HCT116 (cell line): ENCODE measurements at regions not wholly inside any gene's neighbourhood (a gene's known extent, or its start where the extent isn't known, plus 50 kb on each side); places are given as distances from the start of the nearest gene placed in this dataset.

Source experiments
- ATAC-seq: fragments of 200-7000 bp; cut with Tn5 transposase; 2 replicates; pipeline ENCODE4 v1.9.1; 2020; ENCODE audit warnings: mild to moderate bottlenecking, moderate library complexity
- BruUV-seq: library from RNA; stranded (reverse); fragments of 400-500 nt; replicated peaks from 2 replicates; lab custom pipeline; 2021; lab: Mats Ljungman, UMichigan
- CTCF ChIA-PET: fragments of 300-600 bp; sonication (Branson Sonifier 250); formaldehyde crosslinking; loops from one replicate; lab custom pipeline; 2021; ENCODE audit warnings: antibody characterized with exemption; lab: Charles Lee
- POLR2A ChIA-PET: fragments of 300-600, 350-600 bp; sonication (Branson Sonifier 250); formaldehyde crosslinking; loops from one replicate; lab custom pipeline; 2021; ENCODE audit warnings: antibody characterized with exemption; lab: Charles Lee
- RAD21 ChIA-PET, 2 experiments: fragments of 300-600 bp; sonication (Branson Sonifier 250); formaldehyde crosslinking; loops; one replicate each; lab custom pipeline; 2023; ENCODE audit warnings: low total read pairs in 2 of 2; ENCODE audit not compliant: uncharacterized antibody in 2 of 2, unreplicated experiment in 2 of 2, low non-redundant PET in 1 of 2; lab: Charles Lee
- DNase-seq: peaks from one replicate; pipeline ENCODE4 v3.0.0-alpha.2; 2010; ENCODE audit warnings: low read depth, low spot score
- H2AFZ ChIP-seq: fragments of 200-600 bp; shearing (Covaris generic), sonication (generic); 2 replicates; pipeline ENCODE4 v1.6.1; 2017; ENCODE audit warnings: low read depth, mixed run types, mixed read lengths, antibody characterized with exemption, low read length; ENCODE audit not compliant: poor library complexity, severe bottlenecking
- H3K27ac ChIP-seq: 2 replicates; pipeline ENCODE4 v1.5.1; 2012; ENCODE audit warnings: low read depth, low read length
- H3K27me3 ChIP-seq: fragments of 200-600 bp; sonication (generic); 2 replicates; pipeline ENCODE4 v1.6.1; 2016; ENCODE audit warnings: mixed run types, low read length, mixed read lengths; ENCODE audit not compliant: insufficient read depth
- H3K36me3 ChIP-seq, 2 experiments: fragments of 200-500 bp in 1 of 2; fragments of 200-600 bp in 1 of 2; sonication (Bioruptor generic) in 1 of 2; sonication (generic) in 1 of 2; 2 replicates each; pipeline versions ENCODE4 v1.5.1 to v1.6.1; 2014 to 2016; ENCODE audit warnings: low read length in 2 of 2, inconsistent platforms in 1 of 2, mixed read lengths in 1 of 2, mixed run types in 1 of 2; ENCODE audit not compliant: insufficient read depth in 2 of 2, control insufficient read depth in 1 of 2
- H3K4me1 ChIP-seq, 2 experiments: fragments of 200-600 bp in 1 of 2; sonication (generic) in 1 of 2; 2 replicates each; pipeline versions ENCODE4 v1.5.1 to v1.6.1; 2012 to 2017; ENCODE audit warnings: low read length in 2 of 2, inconsistent platforms in 1 of 2, mild to moderate bottlenecking in 1 of 2, mixed read lengths in 1 of 2, mixed run types in 1 of 2, moderate library complexity in 1 of 2; ENCODE audit not compliant: insufficient read depth in 2 of 2, control insufficient read depth in 1 of 2
- H3K4me2 ChIP-seq: fragments of 200-600 bp; sonication (generic); 2 replicates; pipeline ENCODE4 v1.6.1; 2017; ENCODE audit warnings: mixed run types, low read length, mixed read lengths
- H3K4me3 ChIP-seq, 2 experiments: fragments of 200-600 bp in 1 of 2; sonication (generic) in 1 of 2; replicated peaks in 1 of 2; 2 replicates each; pipeline ENCODE4 v1.5.1; 2011 to 2016; ENCODE audit warnings: low read length in 2 of 2, control low read depth in 1 of 2, low read depth in 1 of 2, mild to moderate bottlenecking in 1 of 2, mixed read lengths in 1 of 2, mixed run types in 1 of 2
- H3K79me2 ChIP-seq: fragments of 200-600 bp; sonication (generic); 2 replicates; pipeline ENCODE4 v1.6.1; 2017; ENCODE audit warnings: mild to moderate bottlenecking, mixed run types, low read length, moderate library complexity, mixed read lengths; ENCODE audit not compliant: insufficient read depth
- H3K9ac ChIP-seq: fragments of 200-600 bp; sonication (generic); 2 replicates; pipeline ENCODE4 v1.6.1; 2016; ENCODE audit warnings: low read length, mixed read lengths
- H3K9me2 ChIP-seq: fragments of 200-600 bp; sonication (generic), shearing (Covaris generic); 2 replicates; pipeline ENCODE4 v1.6.1; 2017; ENCODE audit warnings: mixed run types, mild to moderate bottlenecking, moderate library complexity; ENCODE audit not compliant: insufficient read depth
- H3K9me3 ChIP-seq, 2 experiments: fragments of 200-500 bp in 1 of 2; fragments of 200-600 bp in 1 of 2; sonication (Bioruptor generic) in 1 of 2; sonication (generic) in 1 of 2; 2 replicates each; pipeline ENCODE4 v1.6.1; 2014 to 2017; ENCODE audit warnings: low read length in 2 of 2, mixed read lengths in 2 of 2, inconsistent platforms in 1 of 2, low read depth in 1 of 2, mild to moderate bottlenecking in 1 of 2, mixed run types in 1 of 2, moderate library complexity in 1 of 2; ENCODE audit not compliant: control insufficient read depth in 1 of 2, insufficient read depth in 1 of 2
- H4K20me1 ChIP-seq: fragments of 200-600 bp; sonication (generic), shearing (Covaris generic); 2 replicates; pipeline ENCODE4 v1.6.1; 2017; ENCODE audit warnings: mixed run types, mild to moderate bottlenecking, moderate library complexity; ENCODE audit not compliant: insufficient read depth
- ATF3 ChIP-seq: IDR thresholded peaks from 2 replicates; pipeline ENCODE4 v1.6.1; 2012
- CBX3 ChIP-seq: IDR thresholded peaks from 2 replicates; pipeline ENCODE4 v1.6.1; 2012; ENCODE audit warnings: low read depth
- CEBPB ChIP-seq: IDR thresholded peaks from 2 replicates; pipeline ENCODE4 v1.6.1; 2012; ENCODE audit warnings: low read depth
- ELF1 ChIP-seq: IDR thresholded peaks from 2 replicates; pipeline ENCODE4 v1.6.1; 2012; ENCODE audit warnings: low read depth, borderline replicate concordance
- EZH2 ChIP-seq: fragments of 200-600 bp; sonication (generic); IDR thresholded peaks from 2 replicates; pipeline ENCODE4 v1.6.1; 2017; ENCODE audit warnings: antibody characterized with exemption, mixed run types
- EZH2phosphoT487 ChIP-seq: fragments of 200-600 bp; IDR thresholded peaks from 2 replicates; pipeline ENCODE4 v1.6.1; 2018; ENCODE audit warnings: antibody characterized with exemption, borderline replicate concordance
- FOSL1 ChIP-seq: IDR thresholded peaks from 2 replicates; pipeline ENCODE4 v1.6.1; 2012; ENCODE audit warnings: low read depth
- JUND ChIP-seq: IDR thresholded peaks from 2 replicates; pipeline ENCODE4 v1.6.1; 2012
- MAX ChIP-seq: IDR thresholded peaks from 2 replicates; pipeline ENCODE4 v1.6.1; 2012
- POLR2AphosphoS5 ChIP-seq: IDR thresholded peaks from 2 replicates; pipeline ENCODE4 v1.6.1; 2011; ENCODE audit warnings: mild to moderate bottlenecking, low read depth, low read length, moderate library complexity
- RAD21 ChIP-seq: IDR thresholded peaks from 2 replicates; pipeline ENCODE4 v1.6.1; 2012; ENCODE audit warnings: low read depth, mild to moderate bottlenecking
- REST ChIP-seq: IDR thresholded peaks from 2 replicates; pipeline ENCODE4 v1.6.1; 2012; ENCODE audit warnings: low read depth
- SIN3A ChIP-seq: IDR thresholded peaks from 2 replicates; pipeline ENCODE4 v1.6.1; 2012; ENCODE audit warnings: low read depth
- SP1 ChIP-seq: IDR thresholded peaks from 2 replicates; pipeline ENCODE4 v1.6.1; 2012; ENCODE audit warnings: low read depth
- SRF ChIP-seq: IDR thresholded peaks from 2 replicates; pipeline ENCODE4 v1.6.1; 2012; ENCODE audit warnings: low read depth
- TCF7L2 ChIP-seq: IDR thresholded peaks from 2 replicates; pipeline ENCODE4 v1.7.0; 2011; ENCODE audit warnings: borderline replicate concordance, inconsistent platforms; ENCODE audit not compliant: insufficient read depth, insufficient read length; ENCODE audit errors: extremely low read depth
- YY1 ChIP-seq: IDR thresholded peaks from 2 replicates; pipeline ENCODE4 v1.6.1; 2011; ENCODE audit warnings: low read length, low read depth, moderate library complexity, mild to moderate bottlenecking; ENCODE audit not compliant: insufficient replicate concordance; ENCODE audit errors: extremely low read depth
- ZFX ChIP-seq: fragments of 450-650 bp; IDR thresholded peaks from 2 replicates; pipeline ENCODE4 v1.6.1; 2017
- ZNF274 ChIP-seq: fragments of 200-500 bp; sonication (Bioruptor generic); IDR thresholded peaks from 2 replicates; pipeline ENCODE4 v1.6.1; 2014; ENCODE audit warnings: mild to moderate bottlenecking, low read depth, low read length, inconsistent platforms
- intact Hi-C: fragments of 100-400 bp; cut with micrococcal nuclease; formaldehyde crosslinking; loops from 2 replicates; pipeline ENCODE4 v1.10.0; 2022

- no TSS peak for BruUV-seq
- H3K9me2 ChIP-seq = no peaks in the 10 kb centered on the region
- ChIA-PET CTCF (no interaction called here), POLR2A (no interaction called here), RAD21 (no interaction called here)
- intact Hi-C loops = no loop called here
- DNase-seq = no peak
- H3K4me1 ChIP-seq = no peaks in the 10 kb centered on the region
- H3K9ac ChIP-seq = no peak overlapping the region
- H3K9me3 ChIP-seq = no peaks in the 10 kb centered on the region
- no peak overlapping the region for H3K27ac ChIP-seq
- no peaks in the 10 kb centered on the region for H3K79me2 ChIP-seq
- no peak for ATAC-seq
- no peak overlapping the region for H3K4me3 ChIP-seq
- no peaks in the 10 kb centered on the region for H3K36me3 ChIP-seq
- no peak for TF ChIP-seq JUND
- TF ChIP-seq RAD21 = no peak
- no peak for TF ChIP-seq ATF3
- TF ChIP-seq SRF = no peak
- no peak for TF ChIP-seq CEBPB
- TF ChIP-seq REST = no peak
- TF ChIP-seq MAX = no peak
- TF ChIP-seq ELF1 = no peak
- no peak for TF ChIP-seq SP1
- no peak for TF ChIP-seq CBX3
- TF ChIP-seq SIN3A = no peak
- TF ChIP-seq FOSL1 = no peak
- no peak for TF ChIP-seq ZNF274
- TF ChIP-seq ZFX = no peak
- no peak for TF ChIP-seq EZH2phosphoT487
- no peak for TF ChIP-seq TCF7L2
- no peak for TF ChIP-seq YY1
- TF ChIP-seq EZH2 = no peak
- TF ChIP-seq POLR2AphosphoS5 = no peak
- H3K27me3 ChIP-seq = no peaks in the 10 kb centered on the region
- H3K4me2 ChIP-seq = no peak overlapping the region
- no peaks in the 10 kb centered on the region for H4K20me1 ChIP-seq
- H2AFZ ChIP-seq = no peak overlapping the region
These were observed 835.9 kb upstream of the ZNF608 start for GRCh38 chr5:125582352-125582751.
